IMR-90 (cell line): ENCODE measurements at regions not wholly inside any gene's neighbourhood (a gene's known extent, or its start where the extent isn't known, plus 50 kb on each side); places are given as distances from the start of the nearest gene placed in this dataset.

Source experiments
- ATAC-seq: fragments of 200-7000 bp; cut with Tn5 transposase; 2 replicates; pipeline ENCODE4 v1.9.1; 2020; ENCODE audit warnings: low read depth, mild to moderate bottlenecking, moderate library complexity
- BruUV-seq: library from RNA; stranded (reverse); fragments of 400-500 nt; replicated peaks from 2 replicates; lab custom pipeline; 2021; lab: Mats Ljungman, UMichigan
- CTCF ChIA-PET: fragments of 300-600 bp; formaldehyde crosslinking; extraction: SDS; loops from one replicate; lab custom pipeline; 2021; ENCODE audit warnings: antibody characterized with exemption; lab: Yijun Ruan, JAX
- POLR2A ChIA-PET: fragments of 300-600 bp; sonication (Branson Sonifier 250); formaldehyde crosslinking; loops from one replicate; lab custom pipeline; 2022; ENCODE audit warnings: antibody characterized with exemption; ENCODE audit not compliant: unreplicated experiment; lab: Charles Lee
- DNase-seq: peaks from one replicate; pipeline ENCODE4 v3.0.0; 2013
- H2AFZ ChIP-seq: replicated peaks from 2 replicates; pipeline ENCODE3; 2013; ENCODE audit warnings: low read length, mild to moderate bottlenecking; ENCODE audit not compliant: poor library complexity
- H2AK5ac ChIP-seq: 2 replicates; pipeline ENCODE4 v1.6.1; 2013; ENCODE audit warnings: low read depth, low read length, inconsistent platforms
- H2AK9ac ChIP-seq: replicated peaks from 2 replicates; pipeline ENCODE3; 2013; ENCODE audit warnings: mild to moderate bottlenecking, low read depth, low read length, moderate library complexity; ENCODE audit not compliant: poor library complexity
- H2BK120ac ChIP-seq: 2 replicates; pipeline ENCODE4 v1.6.1; 2013; ENCODE audit warnings: low read depth, low read length, inconsistent platforms
- H2BK15ac ChIP-seq: 3 replicates; pipeline ENCODE4 v1.6.1; 2013; ENCODE audit warnings: low read depth, low read length, inconsistent platforms
- H2BK20ac ChIP-seq: 2 replicates; pipeline ENCODE4 v1.6.1; 2013; ENCODE audit warnings: low read depth, mild to moderate bottlenecking, inconsistent platforms, low read length, moderate library complexity
- H2BK5ac ChIP-seq: 2 replicates; pipeline ENCODE4 v1.6.1; 2013; ENCODE audit warnings: mild to moderate bottlenecking, low read depth, low read length, inconsistent platforms; ENCODE audit not compliant: poor library complexity, severe bottlenecking
- H3K14ac ChIP-seq: replicated peaks from 2 replicates; pipeline ENCODE4 v1.6.1; 2013; ENCODE audit warnings: low read depth, low read length, inconsistent platforms
- H3K18ac ChIP-seq: 2 replicates; pipeline ENCODE4 v1.6.1; 2013; ENCODE audit warnings: low read depth, low read length, control low read depth
- H3K23ac ChIP-seq: 2 replicates; pipeline ENCODE4 v1.6.1; 2013; ENCODE audit warnings: low read depth, low read length, inconsistent platforms
- H3K27ac ChIP-seq: 2 replicates; pipeline ENCODE4 v1.5.1; 2013; ENCODE audit warnings: mild to moderate bottlenecking, control low read depth, low read length; ENCODE audit not compliant: insufficient read depth
- H3K27me3 ChIP-seq: 2 replicates; pipeline ENCODE4 v1.6.1; 2013; ENCODE audit warnings: low read length; ENCODE audit not compliant: control insufficient read depth, insufficient read depth
- H3K36me3 ChIP-seq: 2 replicates; pipeline ENCODE4 v1.6.1; 2013; ENCODE audit warnings: low read length, mixed read lengths; ENCODE audit not compliant: control insufficient read depth, insufficient read depth
- H3K4ac ChIP-seq: 2 replicates; pipeline ENCODE4 v1.6.1; 2013; ENCODE audit warnings: low read depth, low read length, inconsistent platforms
- H3K4me1 ChIP-seq: 2 replicates; pipeline ENCODE4 v1.6.1; 2013; ENCODE audit warnings: low read length, mixed read lengths; ENCODE audit not compliant: control insufficient read depth, insufficient read depth
- H3K4me2 ChIP-seq: 2 replicates; pipeline ENCODE4 v1.6.1; 2013; ENCODE audit warnings: low read depth, mild to moderate bottlenecking, control low read depth, low read length, moderate library complexity
- H3K4me3 ChIP-seq: 2 replicates; pipeline ENCODE4 v1.5.1; 2013; ENCODE audit warnings: low read depth, mild to moderate bottlenecking, control low read depth, low read length, moderate library complexity; ENCODE audit not compliant: insufficient read depth
- H3K56ac ChIP-seq: 2 replicates; pipeline ENCODE4 v1.6.1; 2013; ENCODE audit warnings: low read length, inconsistent platforms; ENCODE audit not compliant: insufficient read depth; ENCODE audit errors: extremely low read depth
- H3K79me1 ChIP-seq, 2 experiments: 2 replicates each; pipeline ENCODE4 v1.6.1; 2013; ENCODE audit warnings: low read length in 2 of 2, inconsistent platforms in 1 of 2, low read depth in 1 of 2
- H3K9ac ChIP-seq: 2 replicates; pipeline ENCODE4 v1.6.1; 2013; ENCODE audit warnings: low read depth, low read length, control low read depth
- H3K9me1 ChIP-seq: 2 replicates; pipeline ENCODE4 v1.6.1; 2013; ENCODE audit warnings: low read length, inconsistent platforms; ENCODE audit not compliant: insufficient read depth
- H3K9me3 ChIP-seq: 2 replicates; pipeline ENCODE4 v1.6.1; 2013; ENCODE audit warnings: low read length; ENCODE audit not compliant: control insufficient read depth, insufficient read depth
- H4K20me1 ChIP-seq: 2 replicates; pipeline ENCODE4 v1.6.1; 2013; ENCODE audit warnings: low read length, inconsistent platforms; ENCODE audit not compliant: insufficient read depth
- H4K5ac ChIP-seq: 2 replicates; pipeline ENCODE4 v1.6.1; 2013; ENCODE audit warnings: mild to moderate bottlenecking, low read depth, low read length, control low read depth
- H4K8ac ChIP-seq, 2 experiments: 2 replicates each; pipeline ENCODE4 v1.6.1; 2013; ENCODE audit warnings: low read depth in 2 of 2, low read length in 2 of 2, control low read depth in 1 of 2, inconsistent platforms in 1 of 2
- H4K91ac ChIP-seq: 2 replicates; pipeline ENCODE4 v1.6.1; 2013; ENCODE audit warnings: low read depth, low read length, inconsistent platforms; ENCODE audit not compliant: insufficient read depth
- CHD1 ChIP-seq: IDR thresholded peaks from 2 replicates; pipeline ENCODE4 v1.6.1; 2012; ENCODE audit warnings: low read depth, low read length, improper control_type of control experiment
- MAZ ChIP-seq: IDR thresholded peaks from 2 replicates; pipeline ENCODE4 v1.6.1; 2012; ENCODE audit warnings: low read depth, mild to moderate bottlenecking, low read length, improper control_type of control experiment, moderate library complexity, borderline replicate concordance
- MXI1 ChIP-seq: IDR thresholded peaks from 2 replicates; pipeline ENCODE4 v1.6.1; 2012; ENCODE audit warnings: low read depth, mild to moderate bottlenecking, low read length, moderate library complexity, borderline replicate concordance
- NFE2L2 ChIP-seq: fragments of 150-350 bp; IDR thresholded peaks from 2 replicates; pipeline ENCODE4 v1.6.1; 2016; ENCODE audit warnings: low read depth, mild to moderate bottlenecking, low read length
- POLR2A ChIP-seq: IDR thresholded peaks from 2 replicates; pipeline ENCODE4 v1.6.1; 2012; ENCODE audit warnings: mild to moderate bottlenecking, low read depth, low read length
- WGBS, 2 experiments: methylation state at CpG; one replicate each; pipeline versions ENCODE4 v1.1.5 to v1.1.7; 2013; ENCODE audit warnings: missing lambda C conversion rate in 2 of 2; ENCODE audit not compliant: insufficient read length in 1 of 2; ENCODE audit errors: extremely low coverage in 2 of 2; 5-methylcytosine and 5-hydroxymethylcytosine counted together
- dilution Hi-C: fragments of 300-500 bp; cut with HindIII; formaldehyde crosslinking; loops from one replicate; pipeline ENCODE4 v1.14.3; 2018; ENCODE audit warnings: low sequenced_read_pairs; ENCODE audit not compliant: unreplicated experiment
- in situ Hi-C: fragments of 300-500 bp; cut with MboI; formaldehyde crosslinking; loops from 3 replicates; pipeline ENCODE4 v1.14.3; 2019; ENCODE audit warnings: low sequenced_read_pairs, inconsistent platforms, mixed read lengths
- intact Hi-C: fragments of 100-400 bp; cut with micrococcal nuclease; formaldehyde crosslinking; loops from 2 replicates; pipeline ENCODE4 v1.10.0; 2022

GRCh38 chr1:106435269-106435668, 621.2 kb upstream of the PRMT6 start:
- WGBS, 2 experiments: no CpG with 5 or more reads among the region's 1 CpG
- no peaks in the 10 kb centered on the region for H3K27me3 ChIP-seq
- no peaks in the 10 kb centered on the region for H3K79me1 ChIP-seq
- no peak overlapping the region for H4K5ac ChIP-seq
- peaks cover 4% of the 10 kb centered on the region for H3K9me3 ChIP-seq
- CTCF ChIA-PET: no interaction called here
- DNase-seq (no peak), ATAC-seq (no peak)
- POLR2A ChIA-PET: no interaction called here
- no TSS peak for BruUV-seq
- no peak overlapping the region for H3K23ac ChIP-seq
- H3K4me1 ChIP-seq: no peaks in the 10 kb centered on the region
- no peak overlapping the region for H2AK5ac ChIP-seq
- H3K36me3 ChIP-seq: no peaks in the 10 kb centered on the region
- H2AK9ac ChIP-seq: no peak overlapping the region
- no peak overlapping the region for H2BK20ac ChIP-seq
- H3K4me3 ChIP-seq: no peak overlapping the region
- H2BK120ac ChIP-seq: no peak overlapping the region
- H2BK5ac ChIP-seq: no peak overlapping the region
- H2BK15ac ChIP-seq: no peak overlapping the region
- no peak overlapping the region for H4K91ac ChIP-seq
- in situ Hi-C loops (no loop called here), intact Hi-C loops (no loop called here), dilution Hi-C loops (no loop called here)
- H3K18ac ChIP-seq: no peak overlapping the region
- no peak overlapping the region for H3K27ac ChIP-seq
- H3K56ac ChIP-seq: no peak overlapping the region
- H2AFZ ChIP-seq: no peak overlapping the region
- no peaks in the 10 kb centered on the region for H3K9me1 ChIP-seq
- H3K4ac ChIP-seq: no peak overlapping the region
- H3K4me2 ChIP-seq: no peak overlapping the region
- H3K14ac ChIP-seq: no peak overlapping the region
- no peak overlapping the region for H3K9ac ChIP-seq
- no peak overlapping the region for H4K8ac ChIP-seq
- no peaks in the 10 kb centered on the region for H4K20me1 ChIP-seq
- no peak for TF ChIP-seq MXI1
- no peak for TF ChIP-seq POLR2A
- no peak for TF ChIP-seq MAZ
- TF ChIP-seq NFE2L2: no peak
- TF ChIP-seq CHD1: no peak
